K562 (cell line): ENCODE measurements at regions not wholly inside any gene's neighbourhood (a gene's known extent, or its start where the extent isn't known, plus 50 kb on each side); places are given as distances from the start of the nearest gene placed in this dataset.

Experiments
- ETV6 ChIP-seq, 3 experiments: fragments of 150-350 bp in 1 of 3; sonication (generic) in 1 of 3; formaldehyde crosslinking in 1 of 3; IDR thresholded peaks; 2 replicates each; pipeline versions ENCODE4 v1.6.1 to v1.8.0; 2014 to 2022; ENCODE audit warnings: borderline replicate concordance in 2 of 3, low read depth in 2 of 3, antibody characterized with exemption in 1 of 3, low read length in 1 of 3, mild to moderate bottlenecking in 1 of 3, missing genetic modification reagents in 1 of 3
- HIVEP1 ChIP-seq: fragments of 250-450 bp; sonication (Bioruptor Pico); IDR thresholded peaks from 2 replicates; pipeline ENCODE4 v1.4.0; 2020; ENCODE audit warnings: mild to moderate bottlenecking
- HNRNPUL1 ChIP-seq: fragments of 200-400 bp; formaldehyde crosslinking; IDR thresholded peaks from 2 replicates; pipeline ENCODE4 v1.6.1; 2017; ENCODE audit warnings: low read length
- ZNF561 ChIP-seq: fragments of 450-650 bp; formaldehyde crosslinking; conservative IDR thresholded peaks from 2 replicates; pipeline ENCODE4 v1.4.0; 2020; ENCODE audit warnings: mild to moderate bottlenecking, moderate library complexity
- ZNF586 ChIP-seq: fragments of 450-650 bp; formaldehyde crosslinking; conservative IDR thresholded peaks from 2 replicates; pipeline ENCODE4 v1.4.0; 2020; ENCODE audit warnings: mild to moderate bottlenecking, moderate library complexity
- TF ChIP-seq, protein P1 (sequence below): sonication (generic); formaldehyde crosslinking; IDR thresholded peaks from 2 replicates; pipeline ENCODE4 v1.8.1; 2023; ENCODE audit warnings: mild to moderate bottlenecking, missing genetic modification reagents
- TF ChIP-seq, protein P2 (sequence below), 2 experiments: IDR thresholded peaks; 2 replicates each; pipeline ENCODE4 v1.6.1; 2011; ENCODE audit warnings: borderline replicate concordance in 1 of 2, control low read depth in 1 of 2, low read depth in 1 of 2, low read length in 1 of 2, mild to moderate bottlenecking in 1 of 2, mixed read lengths in 1 of 2, moderate library complexity in 1 of 2; ENCODE audit not compliant: insufficient read depth in 1 of 2, insufficient read length in 1 of 2, poor library complexity in 1 of 2, severe bottlenecking in 1 of 2; ENCODE audit errors: extremely low read depth in 1 of 2
- TF ChIP-seq, protein P3 (sequence below): sonication (generic); IDR thresholded peaks from 2 replicates; pipeline ENCODE4 v1.6.1; 2016

DNA sequence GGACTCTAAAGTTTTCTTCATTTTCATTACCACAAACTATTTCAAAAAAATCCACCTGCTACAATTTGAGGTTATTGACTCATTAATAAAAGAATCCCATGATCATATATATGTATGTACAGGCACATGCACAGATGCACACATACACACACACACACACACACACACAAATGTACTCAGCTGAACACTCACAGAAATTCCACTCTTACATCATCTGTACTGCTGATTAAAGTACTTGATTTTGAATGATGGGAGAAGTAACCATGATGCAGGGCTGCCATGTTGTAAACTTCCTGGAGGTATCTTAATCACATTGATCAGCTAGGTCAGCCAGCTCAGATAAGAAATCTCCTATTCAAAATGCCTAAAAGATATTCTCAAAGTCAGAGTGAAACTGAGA is 1313.2 kb upstream of the NRXN1 start (continued):
- TF ChIP-seq, protein P1, sequence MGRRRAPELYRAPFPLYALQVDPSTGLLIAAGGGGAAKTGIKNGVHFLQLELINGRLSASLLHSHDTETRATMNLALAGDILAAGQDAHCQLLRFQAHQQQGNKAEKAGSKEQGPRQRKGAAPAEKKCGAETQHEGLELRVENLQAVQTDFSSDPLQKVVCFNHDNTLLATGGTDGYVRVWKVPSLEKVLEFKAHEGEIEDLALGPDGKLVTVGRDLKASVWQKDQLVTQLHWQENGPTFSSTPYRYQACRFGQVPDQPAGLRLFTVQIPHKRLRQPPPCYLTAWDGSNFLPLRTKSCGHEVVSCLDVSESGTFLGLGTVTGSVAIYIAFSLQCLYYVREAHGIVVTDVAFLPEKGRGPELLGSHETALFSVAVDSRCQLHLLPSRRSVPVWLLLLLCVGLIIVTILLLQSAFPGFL (CRISPR knock-in tag), result no peak
- TF ChIP-seq ETV6 (IDR thresholded peaks at IDR 0.05; ENCODE audit: borderline replicate concordance in 1 of 2, low read depth in 2 of 2, low read length in 1 of 2), result no peak
- TF ChIP-seq ETV6 (CRISPR knock-in tag; IDR thresholded peaks at IDR 0.05; ENCODE audit: borderline replicate concordance), result no peak
- no peak for TF ChIP-seq HIVEP1 (CRISPR knock-in tag)
- no peak for TF ChIP-seq ZNF586 (CRISPR knock-in tag)
- no peak for TF ChIP-seq HNRNPUL1
- no peak for TF ChIP-seq ZNF561 (CRISPR knock-in tag)
- TF ChIP-seq, protein P2, sequence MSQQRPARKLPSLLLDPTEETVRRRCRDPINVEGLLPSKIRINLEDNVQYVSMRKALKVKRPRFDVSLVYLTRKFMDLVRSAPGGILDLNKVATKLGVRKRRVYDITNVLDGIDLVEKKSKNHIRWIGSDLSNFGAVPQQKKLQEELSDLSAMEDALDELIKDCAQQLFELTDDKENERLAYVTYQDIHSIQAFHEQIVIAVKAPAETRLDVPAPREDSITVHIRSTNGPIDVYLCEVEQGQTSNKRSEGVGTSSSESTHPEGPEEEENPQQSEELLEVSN (IDR thresholded peaks at IDR 0.05; ENCODE audit: borderline replicate concordance in 1 of 2, extremely low read depth in 1 of 2, insufficient read depth in 1 of 2, insufficient read length in 1 of 2, low read depth in 1 of 2, low read length in 1 of 2, poor library complexity in 1 of 2, severe bottlenecking in 1 of 2), result no peak
- TF ChIP-seq, protein P3, sequence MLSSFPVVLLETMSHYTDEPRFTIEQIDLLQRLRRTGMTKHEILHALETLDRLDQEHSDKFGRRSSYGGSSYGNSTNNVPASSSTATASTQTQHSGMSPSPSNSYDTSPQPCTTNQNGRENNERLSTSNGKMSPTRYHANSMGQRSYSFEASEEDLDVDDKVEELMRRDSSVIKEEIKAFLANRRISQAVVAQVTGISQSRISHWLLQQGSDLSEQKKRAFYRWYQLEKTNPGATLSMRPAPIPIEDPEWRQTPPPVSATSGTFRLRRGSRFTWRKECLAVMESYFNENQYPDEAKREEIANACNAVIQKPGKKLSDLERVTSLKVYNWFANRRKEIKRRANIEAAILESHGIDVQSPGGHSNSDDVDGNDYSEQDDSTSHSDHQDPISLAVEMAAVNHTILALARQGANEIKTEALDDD, result no peak
